Right hindlimb (tissue), 1 donor: ENCODE measurements at regions not wholly inside any gene's neighbourhood (a gene's known extent, or its start where the extent isn't known, plus 50 kb on each side); places are given as distances from the start of the nearest gene placed in this dataset.
"Not testable (repeated sequence)": the region's sequence is repeated elsewhere in the genome, so short reads cannot be mapped to it uniquely, and the experiment has no call there.

Experiments
- DNase-seq: peaks from one replicate; pipeline ENCODE4 v3.0.0-alpha.2; 2018

DNA sequence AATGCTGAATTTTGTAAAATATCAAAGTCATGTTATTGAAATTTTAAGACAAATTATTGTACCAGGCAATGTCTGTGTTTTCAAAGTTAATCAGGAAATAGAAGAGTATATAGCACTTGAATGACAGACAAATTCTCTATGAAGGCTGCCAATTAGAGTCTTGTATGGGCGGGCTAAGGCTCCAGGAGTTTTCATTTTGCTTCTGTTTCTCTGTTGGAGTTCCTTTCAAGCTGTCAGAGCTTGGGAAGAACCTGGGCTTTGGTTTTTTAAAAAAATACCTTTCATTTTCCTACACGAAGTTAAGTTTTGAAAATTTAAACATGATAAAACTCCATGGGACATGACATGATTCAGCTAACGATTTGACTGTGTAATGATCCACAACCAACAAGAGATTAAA is 339.0 kb upstream of the KCNH7 start:
- DNase-seq = no peak

DNA sequence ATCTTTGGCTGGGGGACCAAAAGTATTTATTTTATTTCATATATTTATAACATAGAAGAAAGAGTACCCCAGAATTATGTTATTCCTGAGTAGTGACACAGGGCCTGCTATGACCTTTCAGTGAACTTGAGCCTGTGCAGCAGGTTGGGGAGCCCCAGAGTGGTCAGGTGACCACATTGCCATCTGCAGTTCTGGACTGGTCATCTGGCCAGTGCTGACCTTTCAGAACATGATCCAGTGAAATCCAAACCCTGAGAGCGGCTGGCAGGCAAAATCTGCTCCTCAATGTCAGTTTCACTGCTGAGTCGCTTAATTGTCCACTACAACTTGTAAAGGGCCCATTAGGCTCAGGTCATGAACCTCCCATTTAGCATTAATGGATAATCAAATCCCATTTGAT is 336.7 kb upstream of the KCNH7 start:
- DNase-seq = no peak

DNA sequence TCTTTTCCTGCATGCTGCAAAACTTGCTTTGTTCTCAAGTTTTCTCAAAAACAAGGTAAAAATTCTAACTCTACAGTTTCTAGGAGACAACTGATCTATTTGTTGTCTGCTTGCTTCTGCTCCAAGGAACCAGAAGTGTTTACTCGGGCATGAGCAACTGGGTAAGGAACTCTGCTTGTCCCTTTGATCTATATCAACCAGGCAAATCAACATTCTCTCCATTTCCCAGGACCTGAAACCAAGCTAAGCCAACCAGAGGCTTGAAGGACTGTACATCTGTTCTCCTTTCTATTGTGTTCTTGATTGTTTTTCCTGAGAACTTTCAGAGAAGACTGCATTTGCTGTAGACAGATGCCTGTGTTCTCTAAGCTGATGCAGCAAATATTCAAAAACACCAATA is 335.0 kb upstream of the KCNH7 start:
- DNase-seq = no peak

DNA sequence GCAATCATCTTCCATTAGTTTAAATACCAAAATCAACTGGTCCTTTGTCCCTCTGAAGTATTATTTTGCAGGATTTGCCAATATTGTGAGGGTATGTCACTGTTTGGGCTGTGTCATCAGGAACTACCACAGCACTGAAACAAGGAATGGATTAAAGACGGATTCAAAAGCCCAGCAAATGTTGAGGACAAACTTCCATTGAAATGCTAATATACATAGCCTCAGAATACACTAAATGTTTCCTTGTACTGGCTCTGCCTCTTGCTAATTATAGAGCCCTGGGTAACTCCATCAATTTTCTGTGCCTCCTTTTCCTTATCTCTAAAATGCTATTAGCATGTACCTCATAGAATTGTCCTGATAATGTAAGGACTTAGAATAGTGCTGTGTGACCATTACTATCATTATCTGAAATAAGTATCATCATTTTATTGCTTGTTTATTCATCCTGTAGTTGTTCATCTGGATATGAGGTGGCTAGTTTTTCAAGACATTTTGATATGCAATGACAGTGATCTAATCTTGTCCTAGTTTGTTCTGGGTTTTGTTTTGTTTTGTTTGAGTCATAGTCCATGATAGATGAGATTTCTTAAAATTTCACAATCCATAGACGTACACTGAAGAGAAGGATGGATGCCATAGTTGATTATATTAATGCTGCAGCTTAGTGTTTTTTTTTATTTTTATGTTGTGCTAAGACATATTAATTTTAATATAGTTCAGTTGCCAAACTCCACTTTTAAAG is 333.4 kb upstream of the KCNH7 start:
- no peak for DNase-seq

DNA sequence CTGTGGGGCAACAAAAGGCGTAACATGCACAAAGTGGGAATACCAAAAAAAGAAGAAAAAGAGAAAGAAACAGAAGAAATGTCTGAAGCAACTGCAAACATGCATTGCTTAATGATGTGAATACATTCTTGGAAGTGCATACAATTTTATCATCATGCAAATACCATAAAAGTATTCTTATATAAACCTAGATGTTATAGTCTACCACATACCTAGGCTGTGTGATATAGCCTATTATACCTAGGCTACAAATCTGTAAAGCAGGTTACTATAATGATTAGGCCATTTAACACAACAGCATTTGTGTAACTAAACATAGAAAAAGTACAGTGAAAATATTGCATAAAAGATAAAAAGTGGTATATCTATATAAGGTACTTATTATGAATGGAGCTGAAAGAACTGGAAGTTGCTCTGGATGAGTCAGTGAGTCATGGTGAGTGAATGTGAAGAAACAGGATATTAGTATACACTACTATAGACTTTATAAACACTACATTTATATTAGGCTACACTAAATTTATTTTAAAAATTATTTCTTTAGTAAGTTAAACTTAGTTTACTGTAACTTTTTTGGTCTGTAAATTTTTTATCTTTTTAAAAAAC is 319.4 kb upstream of the KCNH7 start:
- no peak for DNase-seq

DNA sequence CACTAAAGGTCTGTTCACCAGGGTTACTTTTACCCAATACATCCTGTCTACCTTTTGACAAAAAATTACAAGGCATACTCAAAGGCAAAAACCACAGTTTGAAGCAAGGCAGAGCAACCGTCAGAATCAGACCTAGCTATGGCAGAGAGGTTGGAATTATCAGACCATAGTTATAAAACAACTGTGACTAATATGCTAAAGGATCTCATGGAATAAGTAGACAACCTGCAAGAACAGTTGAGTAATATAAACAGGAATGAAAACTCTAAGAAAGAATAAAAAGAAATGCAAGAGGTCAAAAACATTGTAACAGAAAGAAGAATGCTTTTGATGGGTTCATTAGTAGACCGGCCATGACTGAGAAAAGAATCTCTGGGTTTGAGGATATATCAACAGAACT is 318.8 kb upstream of the KCNH7 start:
- no peak for DNase-seq

DNA sequence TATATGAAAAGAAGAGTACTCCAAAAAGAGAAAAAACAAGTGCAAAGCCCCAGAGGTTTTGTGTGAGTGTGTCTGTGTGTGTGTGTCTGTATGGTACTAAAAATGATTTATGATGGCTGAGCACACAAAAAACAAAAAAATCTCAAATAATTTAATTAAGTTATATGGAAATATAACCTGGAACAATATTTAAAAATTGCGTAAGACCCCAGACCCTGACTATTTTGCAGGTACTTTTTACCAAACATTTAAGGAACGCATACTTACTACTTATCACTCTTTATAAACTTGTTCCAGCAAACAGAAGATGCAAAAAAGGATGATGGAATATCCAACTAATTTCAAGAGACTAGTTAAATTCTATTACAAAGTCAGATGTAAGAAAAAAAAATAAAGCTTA is 317.4 kb upstream of the KCNH7 start:
- DNase-seq = no peak

DNA sequence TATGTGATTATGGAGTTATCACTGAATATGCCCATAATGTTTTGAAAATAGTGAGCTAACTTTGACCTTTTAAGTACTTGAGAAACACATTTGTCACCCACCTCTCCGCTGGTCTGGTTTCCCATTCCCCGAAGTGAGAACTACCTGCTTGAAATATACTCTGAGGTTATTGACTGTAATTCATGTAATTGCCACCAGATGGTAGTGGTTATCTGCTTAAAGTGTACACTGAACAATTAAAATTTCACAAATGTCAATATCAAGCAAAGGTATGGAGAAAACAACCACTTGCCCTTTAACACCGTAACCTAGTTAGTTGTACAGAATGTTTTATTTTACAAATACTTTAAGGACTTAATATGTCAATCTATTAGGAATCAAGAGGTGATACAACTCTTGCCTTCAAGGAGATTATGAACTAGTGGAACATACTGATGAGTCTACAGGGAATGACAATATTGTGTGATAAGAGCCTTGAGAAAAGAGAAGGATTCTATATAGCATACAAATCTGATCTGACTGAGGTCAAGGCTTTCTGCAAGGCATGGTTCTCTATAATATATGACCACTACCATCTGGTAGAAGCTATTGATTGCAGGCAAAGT is 316.8 kb upstream of the KCNH7 start:
- no peak for DNase-seq

DNA sequence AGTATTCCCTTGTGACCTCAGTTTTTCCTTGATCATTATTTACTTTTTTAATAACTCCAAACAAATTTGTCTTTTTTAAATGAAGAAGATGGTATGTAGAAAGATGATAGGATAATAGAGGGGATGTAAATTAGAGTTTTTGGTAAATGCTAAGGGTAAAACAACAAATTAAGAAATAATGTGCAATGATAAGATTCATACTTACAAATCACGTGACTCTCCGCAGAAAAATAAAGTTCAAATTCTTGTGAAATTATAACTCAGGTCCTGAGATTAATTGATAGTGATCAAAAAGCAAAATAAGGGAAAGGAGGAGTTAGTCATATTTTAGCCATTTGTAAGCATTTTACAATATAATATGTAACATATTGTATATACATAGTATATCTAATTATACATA is 304.1 kb upstream of the KCNH7 start:
- DNase-seq = no peak

DNA sequence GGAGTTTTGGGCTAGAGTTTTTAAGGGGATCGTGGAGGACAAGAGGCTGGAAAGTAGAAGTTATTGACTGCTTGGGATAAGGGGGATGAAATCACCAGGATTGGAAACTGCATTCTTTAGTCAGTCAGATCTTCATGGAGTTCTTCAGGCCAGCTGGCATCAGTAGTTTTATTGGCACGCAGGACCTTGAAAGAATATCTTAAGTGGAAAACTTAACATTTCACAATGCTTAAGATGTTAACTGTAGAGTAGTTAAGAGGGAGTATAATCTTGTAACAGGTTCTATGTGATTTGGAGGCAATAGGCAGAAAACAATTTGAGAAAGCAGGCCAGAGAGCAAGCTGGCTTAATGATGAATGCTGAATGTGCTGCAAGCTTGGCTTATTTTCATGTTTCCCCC is 300.4 kb upstream of the KCNH7 start:
- DNase-seq = no peak

DNA sequence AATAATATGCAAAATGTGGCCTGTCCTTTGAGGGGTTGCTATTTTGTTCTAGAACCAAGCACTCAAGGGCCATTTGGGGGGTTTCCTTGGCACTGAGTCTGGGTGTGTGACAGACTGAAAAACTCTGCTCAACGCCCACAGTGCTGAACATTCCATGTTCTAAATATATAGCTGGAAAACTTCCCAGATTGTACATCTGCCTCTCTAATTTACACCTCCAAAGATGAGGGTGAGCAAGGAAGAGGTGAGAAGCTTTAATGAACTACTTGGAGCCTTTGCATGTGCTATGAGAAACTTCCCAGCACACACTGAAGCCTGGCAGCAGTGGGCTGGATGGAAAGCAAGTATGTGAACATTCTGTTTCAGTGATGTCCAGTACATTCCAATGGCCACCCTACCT is 296.7 kb upstream of the KCNH7 start:
- no peak for DNase-seq

DNA sequence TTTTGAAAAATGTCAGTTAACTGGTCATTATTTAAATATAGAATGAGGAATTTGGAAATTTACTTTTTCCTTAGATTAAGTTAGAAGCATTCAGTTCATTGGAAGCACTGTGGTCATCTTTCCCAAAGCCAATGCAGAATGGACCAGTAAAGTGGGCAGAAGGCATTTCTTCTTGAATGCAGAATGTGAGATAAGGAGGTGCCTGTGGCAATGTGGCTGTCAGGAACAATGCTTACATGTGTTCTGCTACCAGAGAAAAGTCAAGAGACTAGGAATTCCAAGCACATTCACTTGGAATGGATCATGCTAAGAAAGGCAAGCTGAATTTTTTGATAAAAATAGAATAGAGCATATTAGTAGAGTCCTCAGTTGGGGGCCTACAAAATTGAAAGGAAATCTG is 295.0 kb upstream of the KCNH7 start:
- no peak for DNase-seq

DNA sequence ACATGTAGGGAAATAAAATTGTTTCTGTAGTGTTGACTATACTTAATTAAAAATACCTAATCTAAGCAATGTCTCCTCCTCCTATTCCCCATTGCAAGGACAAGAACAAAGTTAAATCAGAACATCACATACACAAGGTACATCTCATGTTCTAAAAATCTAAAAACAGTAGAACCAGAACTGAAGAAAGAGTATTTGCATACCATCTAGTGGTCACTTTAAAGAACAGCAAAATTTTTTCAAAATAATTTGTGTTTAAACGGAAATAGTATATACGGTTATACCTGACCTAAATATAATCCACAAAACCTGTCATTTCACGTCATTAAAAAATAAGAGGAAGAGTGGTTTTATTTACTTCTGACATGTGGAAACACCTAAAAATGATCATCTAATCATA is 294.3 kb upstream of the KCNH7 start:
- no peak for DNase-seq

DNA sequence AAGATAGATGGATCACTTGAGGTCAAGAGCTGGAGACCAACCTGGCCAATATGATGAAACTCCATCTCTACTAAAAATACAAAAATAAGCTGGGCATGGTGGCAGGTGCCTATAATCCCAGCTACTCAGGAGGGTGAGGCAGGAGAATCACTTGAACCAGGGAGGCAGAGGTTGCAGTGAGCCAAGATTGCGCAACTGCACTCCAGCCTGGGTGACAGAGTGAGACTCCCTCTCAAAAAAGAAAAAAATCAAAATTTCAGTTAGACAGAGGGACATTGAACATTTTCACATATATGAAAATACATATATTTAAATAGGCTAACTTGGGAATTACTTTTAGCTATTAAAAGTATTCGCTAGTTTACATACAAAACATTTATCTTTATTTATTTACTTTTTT is 293.6 kb upstream of the KCNH7 start:
- not testable (repeated sequence) for DNase-seq

DNA sequence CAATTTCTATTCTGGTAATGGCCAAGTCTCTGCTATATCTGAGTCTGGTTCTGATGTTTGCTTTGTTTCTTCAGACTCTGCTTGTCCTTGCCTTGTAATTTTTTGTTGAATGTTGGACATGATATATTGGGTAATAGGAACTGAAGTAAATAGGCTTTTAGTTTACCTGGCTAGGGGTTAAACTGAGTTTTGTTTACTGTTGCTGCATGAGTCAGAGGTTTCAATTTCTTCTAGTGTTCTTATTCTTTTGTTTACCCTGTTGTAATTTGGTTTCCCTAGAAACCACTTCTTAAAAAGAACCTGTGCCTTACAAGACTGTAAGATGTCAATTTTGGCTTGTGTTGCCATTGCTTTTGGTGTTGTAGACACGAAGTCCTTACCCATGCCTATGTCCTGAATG is 285.0 kb upstream of the KCNH7 start:
- no peak for DNase-seq

DNA sequence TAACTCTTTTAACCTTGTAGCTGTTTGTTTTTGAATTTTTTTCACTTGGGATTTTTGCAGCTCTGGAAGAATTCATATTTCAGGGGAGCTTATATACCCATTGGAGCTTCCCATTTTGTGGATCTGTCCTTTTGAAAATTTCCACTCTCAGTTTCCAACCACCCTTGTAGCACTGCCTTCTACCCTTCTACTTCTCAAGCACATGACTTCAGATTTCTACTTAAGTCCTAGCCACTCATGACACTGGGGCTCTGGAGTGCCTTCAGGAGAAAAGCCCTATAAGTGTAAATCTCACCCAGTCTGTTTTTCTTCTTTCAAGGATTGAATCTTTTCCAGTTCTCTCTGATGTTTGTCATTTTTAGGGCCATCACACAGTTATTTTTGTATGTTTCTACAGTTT is 283.7 kb upstream of the KCNH7 start:
- DNase-seq = no peak

DNA sequence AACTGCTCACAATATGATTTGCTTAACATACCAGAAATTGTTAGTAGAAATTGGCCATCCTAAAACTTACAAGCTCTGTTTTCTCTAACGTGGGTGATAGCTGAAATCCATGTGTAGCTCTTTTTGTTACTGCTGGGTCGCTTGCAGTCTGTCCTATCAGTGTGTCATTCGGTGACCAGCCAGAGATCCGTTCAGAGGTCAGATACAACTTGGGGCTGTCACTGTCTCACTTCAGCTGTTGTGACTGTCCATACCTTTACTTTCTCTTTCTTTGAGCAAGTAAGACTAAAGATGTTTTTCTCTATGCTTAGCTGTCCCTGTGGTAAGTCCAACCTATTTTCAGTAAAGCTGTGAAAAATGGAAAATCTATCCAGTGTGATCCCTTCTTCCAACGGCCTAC is 282.9 kb upstream of the KCNH7 start:
- DNase-seq = no peak

DNA sequence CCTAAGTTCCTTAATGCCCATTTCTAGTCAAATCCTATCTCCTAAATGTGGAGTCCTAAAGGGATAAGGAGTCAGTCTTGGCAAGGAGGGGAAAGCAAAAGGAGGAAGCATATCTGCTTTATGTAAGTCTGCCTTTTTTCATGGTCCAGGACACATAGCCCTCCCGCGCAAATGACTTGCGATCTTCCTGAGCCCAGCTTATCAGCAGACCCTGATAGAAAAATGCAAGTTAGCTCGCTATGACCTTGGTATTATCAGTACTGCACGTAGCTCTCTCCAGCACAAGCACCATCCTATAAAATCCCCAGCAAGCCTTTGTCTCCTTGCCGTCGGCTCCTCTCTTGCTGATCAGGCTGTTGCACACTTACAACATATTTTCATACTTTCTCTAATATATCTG is 281.4 kb upstream of the KCNH7 start:
- DNase-seq = no peak

DNA sequence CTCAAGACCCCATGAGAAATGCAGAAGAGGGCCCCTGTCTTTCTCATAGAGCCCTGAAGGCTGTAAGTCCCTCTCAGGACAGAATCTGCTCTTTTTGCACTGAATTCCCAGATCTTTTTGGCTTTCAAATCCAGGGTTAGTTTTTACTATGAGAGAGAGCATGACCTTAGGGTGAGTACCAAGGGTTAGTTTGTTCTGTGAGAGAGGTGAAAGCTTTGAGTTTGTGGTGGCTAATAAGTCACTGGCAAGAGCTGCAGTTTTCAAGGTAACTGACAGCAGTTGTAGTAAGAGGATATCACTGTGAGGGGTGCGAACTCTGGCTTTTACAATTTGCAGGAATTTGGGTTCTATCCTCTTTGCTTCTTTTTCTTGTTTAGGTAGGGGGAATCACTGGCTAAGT is 248.4 kb upstream of the KCNH7 start:
- no peak for DNase-seq

DNA sequence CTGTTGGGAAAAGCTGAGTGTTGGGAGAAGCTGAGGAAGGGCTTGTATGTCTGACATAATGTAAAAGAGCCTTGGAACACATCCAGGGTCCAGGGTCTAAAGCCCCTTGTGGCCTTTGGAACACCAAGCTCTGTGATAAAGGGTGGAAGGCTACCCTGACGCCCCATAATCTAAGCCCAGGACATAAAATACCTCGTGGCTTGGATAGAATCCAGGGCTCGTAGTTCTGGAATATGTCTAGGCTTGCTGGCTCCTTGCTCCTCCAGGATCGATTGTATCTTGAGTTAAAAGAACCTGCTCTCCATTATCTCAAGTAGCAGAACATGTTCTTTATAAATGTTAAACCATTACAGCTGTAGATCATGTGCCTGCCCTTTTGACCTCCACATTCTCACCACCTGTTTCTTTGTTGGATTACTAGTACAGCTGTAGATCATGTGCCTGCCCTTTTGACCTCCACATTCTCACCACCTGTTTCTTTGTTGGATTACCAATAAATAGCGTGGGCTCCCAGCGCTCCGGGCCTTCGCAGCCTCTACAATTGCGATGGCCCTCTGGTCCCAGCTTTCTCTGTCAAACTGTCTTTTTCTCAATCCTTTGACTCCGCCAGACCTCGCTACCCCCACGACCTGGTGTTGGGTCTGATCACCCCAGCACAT is 246.9 kb upstream of the KCNH7 start:
- DNase-seq = not testable (repeated sequence)

DNA sequence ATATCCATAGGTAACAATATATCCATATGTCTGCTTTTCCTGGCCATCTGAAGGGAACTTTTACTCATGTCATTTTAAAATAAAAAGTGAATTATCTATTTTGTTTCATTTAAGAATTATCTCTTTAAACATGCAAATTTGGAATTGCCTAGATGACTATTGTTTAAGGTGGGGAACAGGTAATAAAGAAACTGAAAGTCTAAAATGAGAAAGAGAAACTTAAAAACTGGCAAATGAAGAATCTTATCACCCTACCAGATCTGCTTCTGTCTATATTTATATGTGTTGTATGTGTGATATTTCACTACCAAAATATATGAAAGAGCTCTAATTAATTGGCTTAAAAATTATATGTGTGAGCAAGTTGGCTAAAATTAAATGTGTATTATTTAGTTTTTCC is 243.2 kb upstream of the KCNH7 start:
- DNase-seq = no peak

DNA sequence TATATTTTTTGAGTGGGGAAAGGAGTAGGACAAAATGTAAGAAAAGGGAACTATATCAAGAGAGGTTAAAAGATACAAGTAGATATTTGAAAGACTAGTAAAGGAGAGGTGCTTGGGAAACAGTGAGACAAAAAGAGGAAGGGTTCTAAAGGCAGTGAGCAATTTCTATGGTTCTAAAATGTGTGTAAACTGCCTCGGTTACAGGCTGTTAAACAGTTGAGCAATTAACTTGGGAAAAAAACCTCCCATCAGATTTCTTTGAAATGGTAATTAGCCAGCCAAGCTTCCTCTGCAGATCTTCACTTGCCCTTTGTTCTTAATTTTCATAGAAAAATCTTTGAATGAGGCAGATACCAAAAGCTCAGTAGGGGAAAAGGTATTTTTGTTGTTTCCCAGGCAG is 238.7 kb upstream of the KCNH7 start:
- no peak for DNase-seq

DNA sequence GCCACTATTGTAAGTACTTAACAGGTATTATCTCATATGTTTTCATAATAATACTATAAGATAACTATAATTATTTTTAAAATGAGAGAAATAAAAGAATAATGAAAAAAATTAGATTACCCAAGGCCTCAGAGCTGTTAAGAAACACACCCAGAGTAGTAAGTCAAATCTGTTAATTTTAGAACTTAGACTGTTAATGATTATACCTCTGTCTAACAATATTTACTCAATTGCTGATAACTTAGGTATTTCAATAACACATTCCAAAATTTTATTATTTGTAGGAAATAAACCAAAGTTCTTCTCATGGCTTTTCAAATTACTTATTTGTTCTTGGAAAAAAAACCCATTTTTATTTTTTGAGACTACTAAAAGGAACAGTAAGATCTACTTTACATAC is 227.5 kb upstream of the KCNH7 start:
- DNase-seq = no peak

DNA sequence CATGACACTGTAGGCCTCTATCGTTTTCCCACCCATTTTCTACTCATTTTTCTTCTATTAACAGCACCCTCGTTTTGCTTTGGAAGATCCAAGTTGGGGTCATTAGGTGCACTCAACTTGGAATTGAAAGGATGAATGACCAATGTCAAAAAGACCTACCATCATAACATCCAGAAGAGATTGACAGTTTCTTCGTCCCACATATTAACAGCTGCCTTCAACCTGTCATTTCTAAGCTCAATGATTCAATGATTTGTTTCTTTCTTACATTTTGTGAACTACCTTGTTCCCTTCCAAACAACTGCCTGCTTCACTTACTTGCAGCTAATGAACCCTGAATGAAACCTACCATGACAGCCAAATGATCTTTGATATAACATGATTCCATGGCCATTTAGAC is 224.0 kb upstream of the KCNH7 start:
- no peak for DNase-seq
